SK-N-SH treated with all-trans-retinoic acid at 6 μM for 48 hours (cell line): ENCODE measurements at regions not wholly inside any gene's neighbourhood (a gene's known extent, or its start where the extent isn't known, plus 50 kb on each side); places are given as distances from the start of the nearest gene placed in this dataset.

Experiments used
- ATAC-seq: fragments of 200-7000 bp; cut with Tn5 transposase; 3 replicates; pipeline ENCODE4 v1.9.1; 2020; ENCODE audit warnings: mild to moderate bottlenecking, moderate library complexity
- ARNTL ChIP-seq: fragments of 450-650 bp; formaldehyde crosslinking; IDR thresholded peaks from 2 replicates; pipeline ENCODE4 v1.5.0; 2020; ENCODE audit warnings: low read depth, mild to moderate bottlenecking, moderate library complexity, borderline replicate concordance
- BACH2 ChIP-seq: fragments of 250-450 bp; sonication (Bioruptor Pico); IDR thresholded peaks from 2 replicates; pipeline ENCODE4 v1.9.0; 2021; ENCODE audit warnings: mild to moderate bottlenecking, borderline replicate concordance
- CSDC2 ChIP-seq: fragments of 250-450 bp; sonication (Bioruptor Pico); IDR thresholded peaks from 2 replicates; pipeline ENCODE4 v1.5.0; 2020; ENCODE audit warnings: mild to moderate bottlenecking, moderate library complexity
- ESRRG ChIP-seq: fragments of 250-450 bp; sonication (Bioruptor Pico); IDR thresholded peaks from 2 replicates; pipeline ENCODE4 v1.6.1; 2021; ENCODE audit warnings: mild to moderate bottlenecking
- GLIS3 ChIP-seq: fragments of 250-450 bp; sonication (Bioruptor Pico); IDR thresholded peaks from 2 replicates; pipeline ENCODE4 v1.5.0; 2020; ENCODE audit warnings: mild to moderate bottlenecking, moderate library complexity
- ISL1 ChIP-seq: fragments of 250-450 bp; sonication (Bioruptor Pico); IDR thresholded peaks from 2 replicates; pipeline ENCODE4 v2.1.2; 2022; ENCODE audit warnings: mild to moderate bottlenecking, moderate library complexity
- OSR1 ChIP-seq: fragments of 250-450 bp; sonication (Bioruptor Pico); IDR thresholded peaks from 2 replicates; pipeline ENCODE4 v1.8.0; 2022; ENCODE audit warnings: moderate library complexity, mild to moderate bottlenecking, inconsistent platforms
- PPARA ChIP-seq: fragments of 250-450 bp; sonication (Bioruptor Pico); IDR thresholded peaks from 2 replicates; pipeline ENCODE4 v1.5.0; 2020; ENCODE audit warnings: mild to moderate bottlenecking, borderline replicate concordance
- RARB ChIP-seq: fragments of 250-450 bp; sonication (Bioruptor Pico); IDR thresholded peaks from 2 replicates; pipeline ENCODE4 v1.8.0; 2021; ENCODE audit warnings: mild to moderate bottlenecking, moderate library complexity
- SNAI2 ChIP-seq: fragments of 250-450 bp; sonication (Bioruptor Pico); IDR thresholded peaks from 2 replicates; pipeline ENCODE4 v1.5.0; 2020; ENCODE audit warnings: mild to moderate bottlenecking, moderate library complexity
- TOX ChIP-seq: fragments of 250-450 bp; sonication (Bioruptor Pico); IDR thresholded peaks from 2 replicates; pipeline ENCODE4 v1.8.0; 2021; ENCODE audit warnings: mild to moderate bottlenecking, moderate library complexity, borderline replicate concordance
- ZC3H10 ChIP-seq: fragments of 250-450 bp; sonication (Bioruptor Pico); IDR thresholded peaks from 2 replicates; pipeline ENCODE4 v1.5.1; 2021; ENCODE audit warnings: mild to moderate bottlenecking, moderate library complexity
- ZFP3 ChIP-seq: fragments of 250-450 bp; sonication (Bioruptor Pico); IDR thresholded peaks from 2 replicates; pipeline ENCODE4 v1.5.0; 2020; ENCODE audit warnings: mild to moderate bottlenecking, moderate library complexity
- ZFP30 ChIP-seq: fragments of 450-650 bp; formaldehyde crosslinking; IDR thresholded peaks from 2 replicates; pipeline ENCODE4 v1.5.0; 2022; ENCODE audit warnings: mild to moderate bottlenecking, moderate library complexity
- ZNF565 ChIP-seq: fragments of 450-650 bp; formaldehyde crosslinking; conservative IDR thresholded peaks from 2 replicates; pipeline ENCODE4 v1.5.0; 2020; ENCODE audit warnings: low read depth, mild to moderate bottlenecking, moderate library complexity
- ZNF70 ChIP-seq: fragments of 450-650 bp; formaldehyde crosslinking; IDR thresholded peaks from 2 replicates; pipeline ENCODE4 v1.5.0; 2020; ENCODE audit warnings: mild to moderate bottlenecking, moderate library complexity
- ZNF8 ChIP-seq: fragments of 450-650 bp; formaldehyde crosslinking; IDR thresholded peaks from 2 replicates; pipeline ENCODE4 v1.5.0; 2020; ENCODE audit warnings: mild to moderate bottlenecking, moderate library complexity
- TF ChIP-seq, protein P1 (sequence below): fragments of 250-450 bp; sonication (Bioruptor Pico); IDR thresholded peaks from 2 replicates; pipeline ENCODE4 v1.5.1; 2020; ENCODE audit warnings: low read depth, mild to moderate bottlenecking, moderate library complexity
- TF ChIP-seq, protein P2 (sequence below): fragments of 250-450 bp; sonication (Bioruptor Pico); IDR thresholded peaks from 2 replicates; pipeline ENCODE4 v1.5.1; 2021; ENCODE audit warnings: mild to moderate bottlenecking, moderate library complexity
- TF ChIP-seq, protein P3 (sequence below): fragments of 250-450 bp; sonication (Bioruptor Pico); IDR thresholded peaks from 2 replicates; pipeline ENCODE4 v1.8.0; 2021; ENCODE audit warnings: low read depth, mild to moderate bottlenecking, moderate library complexity, borderline replicate concordance
- TF ChIP-seq, protein P4 (sequence below): fragments of 250-450 bp; sonication (Bioruptor Pico); IDR thresholded peaks from 2 replicates; pipeline ENCODE4 v1.8.0; 2020; ENCODE audit warnings: mild to moderate bottlenecking, moderate library complexity, borderline replicate concordance

DNA sequence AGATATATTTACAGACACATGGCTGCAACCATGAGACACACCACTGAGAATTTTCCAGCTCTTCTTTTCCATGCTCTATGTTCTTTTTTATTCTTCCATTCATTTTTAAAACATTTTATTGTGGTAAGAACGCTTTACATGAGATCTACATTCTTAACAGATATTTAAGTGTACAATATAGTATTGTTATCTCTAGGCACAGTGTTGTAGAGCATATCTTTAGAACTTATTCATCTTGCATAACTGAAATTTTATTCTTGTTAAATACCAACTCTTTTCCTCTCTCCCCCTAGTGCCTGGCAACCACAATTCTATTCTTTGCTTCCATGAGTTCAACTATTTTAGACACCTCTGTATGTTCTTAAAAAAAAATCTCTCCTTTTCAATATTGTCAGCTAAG, 67.1 kb upstream of the HABP2 start:
- TF ChIP-seq ZNF70 (CRISPR knock-in tag), result no peak
- TF ChIP-seq ISL1 (CRISPR knock-in tag), result no peak
- peak; percentile 47; the same call in 2 of the 3 replicates for ATAC-seq

DNA sequence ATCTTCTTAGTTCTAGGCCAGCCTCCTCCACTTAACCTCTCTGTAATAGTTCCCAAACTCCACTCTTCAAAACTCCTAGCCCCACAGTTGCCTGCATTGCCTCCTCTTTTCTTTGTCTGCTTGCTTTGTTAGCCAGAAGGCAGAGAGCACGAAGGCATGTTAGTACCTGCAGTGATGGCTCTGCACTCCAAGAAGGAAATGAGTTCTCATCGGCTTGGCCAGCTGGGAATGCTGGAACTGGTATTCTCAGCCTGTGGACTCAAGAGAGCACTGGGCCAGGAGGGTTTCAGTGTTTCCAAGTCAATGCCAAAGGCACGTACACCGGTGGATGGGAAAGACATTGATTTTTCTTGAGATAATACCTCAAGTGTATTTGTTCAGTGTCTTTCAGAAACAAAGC, 66.3 kb upstream of the HABP2 start:
- no peak for ATAC-seq
- TF ChIP-seq GLIS3 (CRISPR knock-in tag), result no peak
- TF ChIP-seq TOX (CRISPR knock-in tag), result no peak
- TF ChIP-seq OSR1 (CRISPR knock-in tag), result no peak
- no peak for TF ChIP-seq RARB (CRISPR knock-in tag)
- TF ChIP-seq, protein P1, sequence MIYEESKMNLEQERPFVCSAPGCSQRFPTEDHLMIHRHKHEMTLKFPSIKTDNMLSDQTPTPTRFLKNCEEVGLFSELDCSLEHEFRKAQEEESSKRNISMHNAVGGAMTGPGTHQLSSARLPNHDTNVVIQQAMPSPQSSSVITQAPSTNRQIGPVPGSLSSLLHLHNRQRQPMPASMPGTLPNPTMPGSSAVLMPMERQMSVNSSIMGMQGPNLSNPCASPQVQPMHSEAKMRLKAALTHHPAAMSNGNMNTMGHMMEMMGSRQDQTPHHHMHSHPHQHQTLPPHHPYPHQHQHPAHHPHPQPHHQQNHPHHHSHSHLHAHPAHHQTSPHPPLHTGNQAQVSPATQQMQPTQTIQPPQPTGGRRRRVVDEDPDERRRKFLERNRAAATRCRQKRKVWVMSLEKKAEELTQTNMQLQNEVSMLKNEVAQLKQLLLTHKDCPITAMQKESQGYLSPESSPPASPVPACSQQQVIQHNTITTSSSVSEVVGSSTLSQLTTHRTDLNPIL (CRISPR knock-in tag), result no peak
- TF ChIP-seq, protein P2, sequence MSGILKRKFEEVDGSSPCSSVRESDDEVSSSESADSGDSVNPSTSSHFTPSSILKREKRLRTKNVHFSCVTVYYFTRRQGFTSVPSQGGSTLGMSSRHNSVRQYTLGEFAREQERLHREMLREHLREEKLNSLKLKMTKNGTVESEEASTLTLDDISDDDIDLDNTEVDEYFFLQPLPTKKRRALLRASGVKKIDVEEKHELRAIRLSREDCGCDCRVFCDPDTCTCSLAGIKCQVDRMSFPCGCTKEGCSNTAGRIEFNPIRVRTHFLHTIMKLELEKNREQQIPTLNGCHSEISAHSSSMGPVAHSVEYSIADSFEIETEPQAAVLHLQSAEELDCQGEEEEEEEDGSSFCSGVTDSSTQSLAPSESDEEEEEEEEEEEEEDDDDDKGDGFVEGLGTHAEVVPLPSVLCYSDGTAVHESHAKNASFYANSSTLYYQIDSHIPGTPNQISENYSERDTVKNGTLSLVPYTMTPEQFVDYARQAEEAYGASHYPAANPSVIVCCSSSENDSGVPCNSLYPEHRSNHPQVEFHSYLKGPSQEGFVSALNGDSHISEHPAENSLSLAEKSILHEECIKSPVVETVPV (CRISPR knock-in tag), result no peak
- TF ChIP-seq ESRRG (CRISPR knock-in tag), result no peak
- TF ChIP-seq BACH2 (CRISPR knock-in tag), result no peak

DNA sequence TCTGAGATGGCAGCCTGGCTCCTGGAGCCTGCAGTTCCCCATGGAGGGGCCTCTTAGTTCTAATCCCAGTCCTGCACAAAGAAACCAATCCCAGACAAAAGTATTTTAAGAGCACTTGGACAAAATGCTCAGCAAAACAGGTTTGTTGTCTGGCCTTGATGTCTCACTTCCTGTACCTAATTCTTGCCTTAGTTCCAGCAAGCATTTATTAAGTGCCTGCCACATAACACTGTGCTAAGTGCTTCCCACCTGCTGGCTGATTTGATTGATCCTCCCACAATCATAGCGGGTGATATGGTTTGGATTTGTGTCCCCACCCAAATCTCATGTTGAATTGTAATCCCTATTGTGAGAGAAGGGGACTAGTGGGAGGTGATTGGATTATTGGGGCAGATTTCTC, 65.7 kb upstream of the HABP2 start:
- TF ChIP-seq RARB (CRISPR knock-in tag) (no peak), ZNF565 (CRISPR knock-in tag) (no peak), GLIS3 (CRISPR knock-in tag) (no peak), ZFP30 (CRISPR knock-in tag) (no peak), OSR1 (CRISPR knock-in tag) (no peak), ZFP3 (no peak)
- TF ChIP-seq, protein P2 (CRISPR knock-in tag), result no peak
- TF ChIP-seq, protein P1 (CRISPR knock-in tag), result no peak
- TF ChIP-seq, all 23 proteins: peak for 0
- ATAC-seq, result no peak

DNA sequence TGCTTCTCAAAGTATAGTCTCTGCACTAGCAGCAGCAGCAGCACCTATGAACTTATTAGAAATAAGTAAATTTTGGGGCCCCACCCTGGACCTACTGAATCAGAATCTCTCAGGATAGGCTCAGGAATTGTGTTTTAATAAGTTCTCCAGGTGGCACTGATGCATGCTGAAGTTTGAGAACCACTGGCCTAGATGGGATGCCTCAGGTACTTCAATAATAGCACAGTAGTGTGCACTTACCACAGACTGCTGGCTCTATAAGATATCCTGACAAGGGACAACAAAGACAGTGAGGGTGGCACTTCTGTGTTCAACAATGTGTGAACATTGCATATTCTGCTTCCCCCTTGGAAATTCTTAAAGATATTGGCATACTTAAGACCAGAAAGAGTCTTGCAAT, 64.7 kb upstream of the HABP2 start:
- ATAC-seq, result no peak
- TF ChIP-seq RARB (CRISPR knock-in tag), result no peak
- TF ChIP-seq ZNF565 (CRISPR knock-in tag), result no peak
- no peak for TF ChIP-seq ZFP30 (CRISPR knock-in tag)
- TF ChIP-seq ARNTL (CRISPR knock-in tag), result no peak
- no peak for TF ChIP-seq BACH2 (CRISPR knock-in tag)
- TF ChIP-seq ZNF8 (CRISPR knock-in tag), result no peak
- TF ChIP-seq, protein P3, sequence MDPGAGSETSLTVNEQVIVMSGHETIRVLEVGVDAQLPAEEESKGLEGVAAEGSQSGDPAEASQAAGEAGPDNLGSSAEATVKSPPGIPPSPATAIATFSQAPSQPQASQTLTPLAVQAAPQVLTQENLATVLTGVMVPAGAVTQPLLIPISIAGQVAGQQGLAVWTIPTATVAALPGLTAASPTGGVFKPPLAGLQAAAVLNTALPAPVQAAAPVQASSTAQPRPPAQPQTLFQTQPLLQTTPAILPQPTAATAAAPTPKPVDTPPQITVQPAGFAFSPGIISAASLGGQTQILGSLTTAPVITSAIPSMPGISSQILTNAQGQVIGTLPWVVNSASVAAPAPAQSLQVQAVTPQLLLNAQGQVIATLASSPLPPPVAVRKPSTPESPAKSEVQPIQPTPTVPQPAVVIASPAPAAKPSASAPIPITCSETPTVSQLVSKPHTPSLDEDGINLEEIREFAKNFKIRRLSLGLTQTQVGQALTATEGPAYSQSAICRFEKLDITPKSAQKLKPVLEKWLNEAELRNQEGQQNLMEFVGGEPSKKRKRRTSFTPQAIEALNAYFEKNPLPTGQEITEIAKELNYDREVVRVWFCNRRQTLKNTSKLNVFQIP (CRISPR knock-in tag), result no peak
- TF ChIP-seq, protein P2 (CRISPR knock-in tag), result no peak
- TF ChIP-seq ZC3H10, result no peak
- no peak for TF ChIP-seq PPARA (CRISPR knock-in tag)
- TF ChIP-seq ZFP3, result no peak
- no peak for TF ChIP-seq GLIS3 (CRISPR knock-in tag)
- TF ChIP-seq, protein P4, sequence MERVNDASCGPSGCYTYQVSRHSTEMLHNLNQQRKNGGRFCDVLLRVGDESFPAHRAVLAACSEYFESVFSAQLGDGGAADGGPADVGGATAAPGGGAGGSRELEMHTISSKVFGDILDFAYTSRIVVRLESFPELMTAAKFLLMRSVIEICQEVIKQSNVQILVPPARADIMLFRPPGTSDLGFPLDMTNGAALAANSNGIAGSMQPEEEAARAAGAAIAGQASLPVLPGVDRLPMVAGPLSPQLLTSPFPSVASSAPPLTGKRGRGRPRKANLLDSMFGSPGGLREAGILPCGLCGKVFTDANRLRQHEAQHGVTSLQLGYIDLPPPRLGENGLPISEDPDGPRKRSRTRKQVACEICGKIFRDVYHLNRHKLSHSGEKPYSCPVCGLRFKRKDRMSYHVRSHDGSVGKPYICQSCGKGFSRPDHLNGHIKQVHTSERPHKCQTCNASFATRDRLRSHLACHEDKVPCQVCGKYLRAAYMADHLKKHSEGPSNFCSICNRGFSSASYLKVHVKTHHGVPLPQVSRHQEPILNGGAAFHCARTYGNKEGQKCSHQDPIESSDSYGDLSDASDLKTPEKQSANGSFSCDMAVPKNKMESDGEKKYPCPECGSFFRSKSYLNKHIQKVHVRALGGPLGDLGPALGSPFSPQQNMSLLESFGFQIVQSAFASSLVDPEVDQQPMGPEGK, result no peak
- TF ChIP-seq TOX (CRISPR knock-in tag), result no peak
- TF ChIP-seq SNAI2, result no peak
- no peak for TF ChIP-seq CSDC2
- no peak for TF ChIP-seq OSR1 (CRISPR knock-in tag)
- TF ChIP-seq, protein P1 (CRISPR knock-in tag), result no peak
